K562 (cell line): ENCODE measurements at regions not wholly inside any gene's neighbourhood (a gene's known extent, or its start where the extent isn't known, plus 50 kb on each side); places are given as distances from the start of the nearest gene placed in this dataset.

Experiments used
- CBFB ChIP-seq: sonication (generic); formaldehyde crosslinking; IDR thresholded peaks from 2 replicates; pipeline ENCODE4 v1.4.0; 2020; ENCODE audit warnings: mild to moderate bottlenecking, missing genetic modification reagents
- CHD4 ChIP-seq: fragments of 200-600 bp; sonication (generic); IDR thresholded peaks from 3 replicates; pipeline ENCODE4 v1.6.1; 2012; ENCODE audit warnings: low read depth, mild to moderate bottlenecking, mixed read lengths, low read length, inconsistent platforms; ENCODE audit not compliant: insufficient read depth, insufficient replicate concordance, poor library complexity, severe bottlenecking
- FOXA1 ChIP-seq: fragments of 450-650 bp; IDR thresholded peaks from 2 replicates; pipeline ENCODE4 v1.6.1; 2016; ENCODE audit warnings: mild to moderate bottlenecking, borderline replicate concordance
- HDAC2 ChIP-seq: fragments of 450-650 bp; IDR thresholded peaks from 2 replicates; pipeline ENCODE4 v1.6.1; 2016; ENCODE audit warnings: mild to moderate bottlenecking
- ILF3 ChIP-seq: fragments of 450-650 bp; IDR thresholded peaks from 2 replicates; pipeline ENCODE4 v1.6.1; 2018; ENCODE audit warnings: antibody characterized with exemption, mild to moderate bottlenecking, moderate library complexity, borderline replicate concordance
- LCOR ChIP-seq: sonication (generic); formaldehyde crosslinking; IDR thresholded peaks from 2 replicates; pipeline ENCODE4 v1.8.0; 2022; ENCODE audit warnings: mild to moderate bottlenecking, missing genetic modification reagents
- MEF2D ChIP-seq: conservative IDR thresholded peaks from 2 replicates; pipeline ENCODE4 v1.6.1; 2016; ENCODE audit warnings: low read depth, missing genetic modification characterization, missing compliant biosample characterization
- MTF1 ChIP-seq: fragments of 250-450 bp; sonication (Bioruptor Pico); IDR thresholded peaks from 2 replicates; pipeline ENCODE4 v1.9.0; 2021; ENCODE audit warnings: moderate library complexity, mild to moderate bottlenecking, inconsistent platforms, borderline replicate concordance
- PHF8 ChIP-seq: fragments of 200-600 bp; sonication (generic); IDR thresholded peaks from 2 replicates; pipeline ENCODE4 v1.6.1; 2012; ENCODE audit warnings: mixed run types, mild to moderate bottlenecking, inconsistent platforms, low read length, moderate library complexity, borderline replicate concordance
- SIN3B ChIP-seq: fragments of 450-650 bp; IDR thresholded peaks from 2 replicates; pipeline ENCODE4 v1.6.1; 2017; ENCODE audit warnings: low read depth, mild to moderate bottlenecking, moderate library complexity
- SPI1 ChIP-seq: IDR thresholded peaks from 2 replicates; pipeline ENCODE4 v1.6.1; 2011; ENCODE audit warnings: low read depth, low read length, control low read depth, borderline replicate concordance
- TGIF2 ChIP-seq: sonication (generic); formaldehyde crosslinking; IDR thresholded peaks from 2 replicates; pipeline ENCODE4 v1.8.1; 2022; ENCODE audit warnings: mild to moderate bottlenecking, missing genetic modification reagents, moderate library complexity
- U2AF2 ChIP-seq: fragments of 200-400 bp; formaldehyde crosslinking; optimal IDR thresholded peaks from 2 replicates; pipeline ENCODE3; 2017; ENCODE audit warnings: low read depth, mild to moderate bottlenecking, low read length
- ZKSCAN1 ChIP-seq: fragments of 150-350 bp; IDR thresholded peaks from 2 replicates; pipeline ENCODE4 v1.6.1; 2016; ENCODE audit warnings: low read depth, low read length
- ZNF830 ChIP-seq: fragments of 250-450 bp; sonication (Bioruptor Pico); IDR thresholded peaks from 2 replicates; pipeline ENCODE4 v1.5.0; 2021; ENCODE audit warnings: mild to moderate bottlenecking
- TF ChIP-seq, protein P1 (sequence below): fragments of 450-650 bp; conservative IDR thresholded peaks from 2 replicates; pipeline ENCODE4 v1.6.1; 2016; ENCODE audit warnings: missing genetic modification characterization, low read depth, mild to moderate bottlenecking, control low read depth, missing compliant biosample characterization
- TF ChIP-seq, protein P2 (sequence below): fragments of 450-650 bp; IDR thresholded peaks from 2 replicates; pipeline ENCODE4 v1.6.1; 2017; ENCODE audit warnings: antibody characterized with exemption, mild to moderate bottlenecking
- TF ChIP-seq, protein P3 (sequence below), 2 experiments: fragments of 450-650 bp; conservative IDR thresholded peaks; 2 replicates each; pipeline ENCODE4 v1.6.1; 2017; ENCODE audit warnings: mild to moderate bottlenecking in 2 of 2, moderate library complexity in 2 of 2
- TF ChIP-seq, protein P4 (sequence below): sonication (generic); formaldehyde crosslinking; IDR thresholded peaks from 2 replicates; pipeline ENCODE4 v1.8.0; 2022; ENCODE audit warnings: missing genetic modification reagents, mild to moderate bottlenecking, moderate library complexity, borderline replicate concordance
- TF ChIP-seq, protein P5 (sequence below): fragments of 450-650 bp; formaldehyde crosslinking; IDR thresholded peaks from 2 replicates; pipeline ENCODE4 v1.4.0; 2020; ENCODE audit warnings: mild to moderate bottlenecking

DNA sequence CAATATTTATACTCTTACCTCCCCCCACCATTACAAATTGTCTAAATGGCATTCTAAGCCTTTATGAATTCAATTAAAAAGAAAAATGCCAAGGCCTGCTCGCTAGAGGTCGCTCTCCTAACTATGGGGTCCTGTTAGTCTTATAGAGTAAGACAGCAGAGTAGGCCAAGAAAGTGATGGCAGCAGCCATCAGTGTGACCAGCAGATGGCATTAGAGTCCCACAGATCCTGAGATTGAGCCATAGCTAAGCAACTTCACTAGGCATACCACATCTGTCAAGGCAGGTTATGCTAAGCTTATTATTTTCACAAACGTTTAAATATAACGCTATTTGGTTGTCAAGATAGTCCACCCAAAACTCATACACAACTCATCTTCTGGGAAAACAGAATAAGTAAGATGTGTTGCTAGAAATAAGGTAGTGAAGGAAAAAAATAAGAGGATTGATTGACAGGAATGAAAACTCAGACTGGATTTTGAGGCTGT is 57.6 kb upstream of the SCAF8 start (continued):
- TF ChIP-seq, protein P1, sequence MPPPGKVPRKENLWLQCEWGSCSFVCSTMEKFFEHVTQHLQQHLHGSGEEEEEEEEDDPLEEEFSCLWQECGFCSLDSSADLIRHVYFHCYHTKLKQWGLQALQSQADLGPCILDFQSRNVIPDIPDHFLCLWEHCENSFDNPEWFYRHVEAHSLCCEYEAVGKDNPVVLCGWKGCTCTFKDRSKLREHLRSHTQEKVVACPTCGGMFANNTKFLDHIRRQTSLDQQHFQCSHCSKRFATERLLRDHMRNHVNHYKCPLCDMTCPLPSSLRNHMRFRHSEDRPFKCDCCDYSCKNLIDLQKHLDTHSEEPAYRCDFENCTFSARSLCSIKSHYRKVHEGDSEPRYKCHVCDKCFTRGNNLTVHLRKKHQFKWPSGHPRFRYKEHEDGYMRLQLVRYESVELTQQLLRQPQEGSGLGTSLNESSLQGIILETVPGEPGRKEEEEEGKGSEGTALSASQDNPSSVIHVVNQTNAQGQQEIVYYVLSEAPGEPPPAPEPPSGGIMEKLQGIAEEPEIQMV (tag): no peak
- TF ChIP-seq PHF8: no peak
- no peak for TF ChIP-seq CBFB (CRISPR knock-in tag)
- TF ChIP-seq, protein P2, sequence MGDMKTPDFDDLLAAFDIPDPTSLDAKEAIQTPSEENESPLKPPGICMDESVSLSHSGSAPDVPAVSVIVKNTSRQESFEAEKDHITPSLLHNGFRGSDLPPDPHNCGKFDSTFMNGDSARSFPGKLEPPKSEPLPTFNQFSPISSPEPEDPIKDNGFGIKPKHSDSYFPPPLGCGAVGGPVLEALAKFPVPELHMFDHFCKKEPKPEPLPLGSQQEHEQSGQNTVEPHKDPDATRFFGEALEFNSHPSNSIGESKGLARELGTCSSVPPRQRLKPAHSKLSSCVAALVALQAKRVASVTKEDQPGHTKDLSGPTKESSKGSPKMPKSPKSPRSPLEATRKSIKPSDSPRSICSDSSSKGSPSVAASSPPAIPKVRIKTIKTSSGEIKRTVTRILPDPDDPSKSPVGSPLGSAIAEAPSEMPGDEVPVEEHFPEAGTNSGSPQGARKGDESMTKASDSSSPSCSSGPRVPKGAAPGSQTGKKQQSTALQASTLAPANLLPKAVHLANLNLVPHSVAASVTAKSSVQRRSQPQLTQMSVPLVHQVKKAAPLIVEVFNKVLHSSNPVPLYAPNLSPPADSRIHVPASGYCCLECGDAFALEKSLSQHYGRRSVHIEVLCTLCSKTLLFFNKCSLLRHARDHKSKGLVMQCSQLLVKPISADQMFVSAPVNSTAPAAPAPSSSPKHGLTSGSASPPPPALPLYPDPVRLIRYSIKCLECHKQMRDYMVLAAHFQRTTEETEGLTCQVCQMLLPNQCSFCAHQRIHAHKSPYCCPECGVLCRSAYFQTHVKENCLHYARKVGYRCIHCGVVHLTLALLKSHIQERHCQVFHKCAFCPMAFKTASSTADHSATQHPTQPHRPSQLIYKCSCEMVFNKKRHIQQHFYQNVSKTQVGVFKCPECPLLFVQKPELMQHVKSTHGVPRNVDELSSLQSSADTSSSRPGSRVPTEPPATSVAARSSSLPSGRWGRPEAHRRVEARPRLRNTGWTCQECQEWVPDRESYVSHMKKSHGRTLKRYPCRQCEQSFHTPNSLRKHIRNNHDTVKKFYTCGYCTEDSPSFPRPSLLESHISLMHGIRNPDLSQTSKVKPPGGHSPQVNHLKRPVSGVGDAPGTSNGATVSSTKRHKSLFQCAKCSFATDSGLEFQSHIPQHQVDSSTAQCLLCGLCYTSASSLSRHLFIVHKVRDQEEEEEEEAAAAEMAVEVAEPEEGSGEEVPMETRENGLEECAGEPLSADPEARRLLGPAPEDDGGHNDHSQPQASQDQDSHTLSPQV: peak; percentile 58; the same call in 1 of the 2 replicates
- TF ChIP-seq MEF2D (tag): no peak
- no peak for TF ChIP-seq SPI1
- TF ChIP-seq TGIF2: no peak
- no peak for TF ChIP-seq HDAC2
- TF ChIP-seq, protein P3, sequence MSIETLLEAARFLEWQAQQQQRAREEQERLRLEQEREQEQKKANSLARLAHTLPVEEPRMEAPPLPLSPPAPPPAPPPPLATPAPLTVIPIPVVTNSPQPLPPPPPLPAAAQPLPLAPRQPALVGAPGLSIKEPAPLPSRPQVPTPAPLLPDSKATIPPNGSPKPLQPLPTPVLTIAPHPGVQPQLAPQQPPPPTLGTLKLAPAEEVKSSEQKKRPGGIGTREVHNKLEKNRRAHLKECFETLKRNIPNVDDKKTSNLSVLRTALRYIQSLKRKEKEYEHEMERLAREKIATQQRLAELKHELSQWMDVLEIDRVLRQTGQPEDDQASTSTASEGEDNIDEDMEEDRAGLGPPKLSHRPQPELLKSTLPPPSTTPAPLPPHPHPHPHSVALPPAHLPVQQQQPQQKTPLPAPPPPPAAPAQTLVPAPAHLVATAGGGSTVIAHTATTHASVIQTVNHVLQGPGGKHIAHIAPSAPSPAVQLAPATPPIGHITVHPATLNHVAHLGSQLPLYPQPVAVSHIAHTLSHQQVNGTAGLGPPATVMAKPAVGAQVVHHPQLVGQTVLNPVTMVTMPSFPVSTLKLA (conservative IDR thresholded peaks at IDR 0.05): no peak
- TF ChIP-seq ILF3: no peak
- peak; percentile 84 for TF ChIP-seq LCOR (CRISPR knock-in tag)
- TF ChIP-seq ZKSCAN1: no peak
- TF ChIP-seq CHD4: no peak
- no peak for TF ChIP-seq ZNF830 (CRISPR knock-in tag)
- TF ChIP-seq U2AF2: no peak
- TF ChIP-seq MTF1: no peak
- TF ChIP-seq, protein P4, sequence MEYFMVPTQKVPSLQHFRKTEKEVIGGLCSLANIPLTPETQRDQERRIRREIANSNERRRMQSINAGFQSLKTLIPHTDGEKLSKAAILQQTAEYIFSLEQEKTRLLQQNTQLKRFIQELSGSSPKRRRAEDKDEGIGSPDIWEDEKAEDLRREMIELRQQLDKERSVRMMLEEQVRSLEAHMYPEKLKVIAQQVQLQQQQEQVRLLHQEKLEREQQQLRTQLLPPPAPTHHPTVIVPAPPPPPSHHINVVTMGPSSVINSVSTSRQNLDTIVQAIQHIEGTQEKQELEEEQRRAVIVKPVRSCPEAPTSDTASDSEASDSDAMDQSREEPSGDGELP (CRISPR knock-in tag): no peak
- TF ChIP-seq FOXA1: no peak
- TF ChIP-seq SIN3B: no peak
- TF ChIP-seq, protein P5, sequence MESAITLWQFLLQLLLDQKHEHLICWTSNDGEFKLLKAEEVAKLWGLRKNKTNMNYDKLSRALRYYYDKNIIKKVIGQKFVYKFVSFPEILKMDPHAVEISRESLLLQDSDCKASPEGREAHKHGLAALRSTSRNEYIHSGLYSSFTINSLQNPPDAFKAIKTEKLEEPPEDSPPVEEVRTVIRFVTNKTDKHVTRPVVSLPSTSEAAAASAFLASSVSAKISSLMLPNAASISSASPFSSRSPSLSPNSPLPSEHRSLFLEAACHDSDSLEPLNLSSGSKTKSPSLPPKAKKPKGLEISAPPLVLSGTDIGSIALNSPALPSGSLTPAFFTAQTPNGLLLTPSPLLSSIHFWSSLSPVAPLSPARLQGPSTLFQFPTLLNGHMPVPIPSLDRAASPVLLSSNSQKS: no peak
